IMR-90 (cell line): ENCODE measurements at regions not wholly inside any gene's neighbourhood (a gene's known extent, or its start where the extent isn't known, plus 50 kb on each side); places are given as distances from the start of the nearest gene placed in this dataset.

ENCODE experiments used
- ATAC-seq: fragments of 200-7000 bp; cut with Tn5 transposase; 2 replicates; pipeline ENCODE4 v1.9.1; 2020; ENCODE audit warnings: low read depth, mild to moderate bottlenecking, moderate library complexity
- BruUV-seq: library from RNA; stranded (reverse); fragments of 400-500 nt; replicated peaks from 2 replicates; lab custom pipeline; 2021; lab: Mats Ljungman, UMichigan
- CTCF ChIA-PET: fragments of 300-600 bp; formaldehyde crosslinking; extraction: SDS; loops from one replicate; lab custom pipeline; 2021; ENCODE audit warnings: antibody characterized with exemption; lab: Yijun Ruan, JAX
- POLR2A ChIA-PET: fragments of 300-600 bp; sonication (Branson Sonifier 250); formaldehyde crosslinking; loops from one replicate; lab custom pipeline; 2022; ENCODE audit warnings: antibody characterized with exemption; ENCODE audit not compliant: unreplicated experiment; lab: Charles Lee
- DNase-seq: peaks from one replicate; pipeline ENCODE4 v3.0.0; 2013
- H2AFZ ChIP-seq: replicated peaks from 2 replicates; pipeline ENCODE3; 2013; ENCODE audit warnings: low read length, mild to moderate bottlenecking; ENCODE audit not compliant: poor library complexity
- H2AK5ac ChIP-seq: 2 replicates; pipeline ENCODE4 v1.6.1; 2013; ENCODE audit warnings: low read depth, low read length, inconsistent platforms
- H2AK9ac ChIP-seq: replicated peaks from 2 replicates; pipeline ENCODE3; 2013; ENCODE audit warnings: mild to moderate bottlenecking, low read depth, low read length, moderate library complexity; ENCODE audit not compliant: poor library complexity
- H2BK120ac ChIP-seq: 2 replicates; pipeline ENCODE4 v1.6.1; 2013; ENCODE audit warnings: low read depth, low read length, inconsistent platforms
- H2BK15ac ChIP-seq: 3 replicates; pipeline ENCODE4 v1.6.1; 2013; ENCODE audit warnings: low read depth, low read length, inconsistent platforms
- H2BK20ac ChIP-seq: 2 replicates; pipeline ENCODE4 v1.6.1; 2013; ENCODE audit warnings: low read depth, mild to moderate bottlenecking, inconsistent platforms, low read length, moderate library complexity
- H2BK5ac ChIP-seq: 2 replicates; pipeline ENCODE4 v1.6.1; 2013; ENCODE audit warnings: mild to moderate bottlenecking, low read depth, low read length, inconsistent platforms; ENCODE audit not compliant: poor library complexity, severe bottlenecking
- H3K14ac ChIP-seq: replicated peaks from 2 replicates; pipeline ENCODE4 v1.6.1; 2013; ENCODE audit warnings: low read depth, low read length, inconsistent platforms
- H3K18ac ChIP-seq: 2 replicates; pipeline ENCODE4 v1.6.1; 2013; ENCODE audit warnings: low read depth, low read length, control low read depth
- H3K23ac ChIP-seq: 2 replicates; pipeline ENCODE4 v1.6.1; 2013; ENCODE audit warnings: low read depth, low read length, inconsistent platforms
- H3K27ac ChIP-seq: 2 replicates; pipeline ENCODE4 v1.5.1; 2013; ENCODE audit warnings: mild to moderate bottlenecking, control low read depth, low read length; ENCODE audit not compliant: insufficient read depth
- H3K27me3 ChIP-seq: 2 replicates; pipeline ENCODE4 v1.6.1; 2013; ENCODE audit warnings: low read length; ENCODE audit not compliant: control insufficient read depth, insufficient read depth
- H3K36me3 ChIP-seq: 2 replicates; pipeline ENCODE4 v1.6.1; 2013; ENCODE audit warnings: low read length, mixed read lengths; ENCODE audit not compliant: control insufficient read depth, insufficient read depth
- H3K4ac ChIP-seq: 2 replicates; pipeline ENCODE4 v1.6.1; 2013; ENCODE audit warnings: low read depth, low read length, inconsistent platforms
- H3K4me1 ChIP-seq: 2 replicates; pipeline ENCODE4 v1.6.1; 2013; ENCODE audit warnings: low read length, mixed read lengths; ENCODE audit not compliant: control insufficient read depth, insufficient read depth
- H3K4me2 ChIP-seq: 2 replicates; pipeline ENCODE4 v1.6.1; 2013; ENCODE audit warnings: low read depth, mild to moderate bottlenecking, control low read depth, low read length, moderate library complexity
- H3K4me3 ChIP-seq: 2 replicates; pipeline ENCODE4 v1.5.1; 2013; ENCODE audit warnings: low read depth, mild to moderate bottlenecking, control low read depth, low read length, moderate library complexity; ENCODE audit not compliant: insufficient read depth
- H3K56ac ChIP-seq: 2 replicates; pipeline ENCODE4 v1.6.1; 2013; ENCODE audit warnings: low read length, inconsistent platforms; ENCODE audit not compliant: insufficient read depth; ENCODE audit errors: extremely low read depth
- H3K79me1 ChIP-seq, 2 experiments: 2 replicates each; pipeline ENCODE4 v1.6.1; 2013; ENCODE audit warnings: low read length in 2 of 2, inconsistent platforms in 1 of 2, low read depth in 1 of 2
- H3K9ac ChIP-seq: 2 replicates; pipeline ENCODE4 v1.6.1; 2013; ENCODE audit warnings: low read depth, low read length, control low read depth
- H3K9me1 ChIP-seq: 2 replicates; pipeline ENCODE4 v1.6.1; 2013; ENCODE audit warnings: low read length, inconsistent platforms; ENCODE audit not compliant: insufficient read depth
- H3K9me3 ChIP-seq: 2 replicates; pipeline ENCODE4 v1.6.1; 2013; ENCODE audit warnings: low read length; ENCODE audit not compliant: control insufficient read depth, insufficient read depth
- H4K20me1 ChIP-seq: 2 replicates; pipeline ENCODE4 v1.6.1; 2013; ENCODE audit warnings: low read length, inconsistent platforms; ENCODE audit not compliant: insufficient read depth
- H4K5ac ChIP-seq: 2 replicates; pipeline ENCODE4 v1.6.1; 2013; ENCODE audit warnings: mild to moderate bottlenecking, low read depth, low read length, control low read depth
- H4K8ac ChIP-seq, 2 experiments: 2 replicates each; pipeline ENCODE4 v1.6.1; 2013; ENCODE audit warnings: low read depth in 2 of 2, low read length in 2 of 2, control low read depth in 1 of 2, inconsistent platforms in 1 of 2
- H4K91ac ChIP-seq: 2 replicates; pipeline ENCODE4 v1.6.1; 2013; ENCODE audit warnings: low read depth, low read length, inconsistent platforms; ENCODE audit not compliant: insufficient read depth
- BHLHE40 ChIP-seq: fragments of 150-350 bp; IDR thresholded peaks from 2 replicates; pipeline ENCODE4 v1.6.1; 2016; ENCODE audit warnings: mild to moderate bottlenecking, low read depth, low read length
- CEBPB ChIP-seq: IDR thresholded peaks from 2 replicates; pipeline ENCODE4 v1.6.1; 2012; ENCODE audit warnings: low read depth, low read length, improper control_type of control experiment
- CHD1 ChIP-seq: IDR thresholded peaks from 2 replicates; pipeline ENCODE4 v1.6.1; 2012; ENCODE audit warnings: low read depth, low read length, improper control_type of control experiment
- CTCF ChIP-seq: conservative IDR thresholded peaks from 2 replicates; pipeline ENCODE4 v1.5.1; 2012; ENCODE audit warnings: mild to moderate bottlenecking, low read depth, low read length, improper control_type of control experiment
- ELK1 ChIP-seq: fragments of 150-350 bp; IDR thresholded peaks from 2 replicates; pipeline ENCODE4 v1.6.1; 2016; ENCODE audit warnings: low read depth, mild to moderate bottlenecking, low read length, moderate library complexity, borderline replicate concordance
- FOS ChIP-seq: fragments of 150-350 bp; IDR thresholded peaks from 2 replicates; pipeline ENCODE4 v1.6.1; 2016; ENCODE audit warnings: low read depth, low read length
- MAFK ChIP-seq: IDR thresholded peaks from 2 replicates; pipeline ENCODE4 v1.6.1; 2012; ENCODE audit warnings: low read depth, low read length, improper control_type of control experiment
- MAZ ChIP-seq: IDR thresholded peaks from 2 replicates; pipeline ENCODE4 v1.6.1; 2012; ENCODE audit warnings: low read depth, mild to moderate bottlenecking, low read length, improper control_type of control experiment, moderate library complexity, borderline replicate concordance
- MXI1 ChIP-seq: IDR thresholded peaks from 2 replicates; pipeline ENCODE4 v1.6.1; 2012; ENCODE audit warnings: low read depth, mild to moderate bottlenecking, low read length, moderate library complexity, borderline replicate concordance
- NFE2L2 ChIP-seq: fragments of 150-350 bp; IDR thresholded peaks from 2 replicates; pipeline ENCODE4 v1.6.1; 2016; ENCODE audit warnings: low read depth, mild to moderate bottlenecking, low read length
- POLR2A ChIP-seq: IDR thresholded peaks from 2 replicates; pipeline ENCODE4 v1.6.1; 2012; ENCODE audit warnings: mild to moderate bottlenecking, low read depth, low read length
- RAD21 ChIP-seq: IDR thresholded peaks from 2 replicates; pipeline ENCODE4 v1.6.1; 2012; ENCODE audit warnings: low read length, improper control_type of control experiment
- RCOR1 ChIP-seq: IDR thresholded peaks from 2 replicates; pipeline ENCODE4 v1.6.1; 2012; ENCODE audit warnings: mild to moderate bottlenecking, low read length, improper control_type of control experiment; ENCODE audit not compliant: insufficient replicate concordance
- RFX5 ChIP-seq: IDR thresholded peaks from 2 replicates; pipeline ENCODE4 v1.8.0; 2012; ENCODE audit warnings: low read depth, mild to moderate bottlenecking, low read length, moderate library complexity
- SMC3 ChIP-seq: fragments of 150-350 bp; IDR thresholded peaks from 2 replicates; pipeline ENCODE4 v1.6.1; 2016; ENCODE audit warnings: low read depth, mild to moderate bottlenecking, antibody characterized with exemption, low read length, moderate library complexity
- USF2 ChIP-seq: fragments of 150-350 bp; IDR thresholded peaks from 2 replicates; pipeline ENCODE4 v1.6.1; 2017; ENCODE audit warnings: mild to moderate bottlenecking, antibody characterized with exemption, low read length, low read depth
- WGBS, 2 experiments: methylation state at CpG; one replicate each; pipeline versions ENCODE4 v1.1.5 to v1.1.7; 2013; ENCODE audit warnings: missing lambda C conversion rate in 2 of 2; ENCODE audit not compliant: insufficient read length in 1 of 2; ENCODE audit errors: extremely low coverage in 2 of 2; 5-methylcytosine and 5-hydroxymethylcytosine counted together
- dilution Hi-C: fragments of 300-500 bp; cut with HindIII; formaldehyde crosslinking; loops from one replicate; pipeline ENCODE4 v1.14.3; 2018; ENCODE audit warnings: low sequenced_read_pairs; ENCODE audit not compliant: unreplicated experiment
- in situ Hi-C: fragments of 300-500 bp; cut with MboI; formaldehyde crosslinking; loops from 3 replicates; pipeline ENCODE4 v1.14.3; 2019; ENCODE audit warnings: low sequenced_read_pairs, inconsistent platforms, mixed read lengths
- intact Hi-C: fragments of 100-400 bp; cut with micrococcal nuclease; formaldehyde crosslinking; loops from 2 replicates; pipeline ENCODE4 v1.10.0; 2022

- no peak overlapping the region for H4K8ac ChIP-seq
- no peak overlapping the region for H2BK20ac ChIP-seq
- H3K56ac ChIP-seq, result no peak overlapping the region
- in situ Hi-C loops, result no loop called here
- no peak overlapping the region for H3K9ac ChIP-seq
- H3K36me3 ChIP-seq, result no peaks in the 10 kb centered on the region
- H3K4ac ChIP-seq, result no peak overlapping the region
- H4K20me1 ChIP-seq, result no peaks in the 10 kb centered on the region
- no peak overlapping the region for H2AK5ac ChIP-seq
- dilution Hi-C loops, result no loop called here
- no peak overlapping the region for H4K5ac ChIP-seq
- H2AFZ ChIP-seq, result no peak overlapping the region
- BruUV-seq, result no TSS peak
- ATAC-seq (no peak), DNase-seq (no peak)
- no peak overlapping the region for H3K27ac ChIP-seq
- H3K4me3 ChIP-seq, result no peak overlapping the region
- H3K9me1 ChIP-seq, result no peaks in the 10 kb centered on the region
- H3K14ac ChIP-seq, result no peak overlapping the region
- no peak overlapping the region for H2BK15ac ChIP-seq
- no peak overlapping the region for H2BK120ac ChIP-seq
- no peak for TF ChIP-seq ELK1
- TF ChIP-seq MAZ, result no peak
- TF ChIP-seq NFE2L2, result no peak
- no peak for TF ChIP-seq RAD21
- no peak for TF ChIP-seq RFX5
- TF ChIP-seq POLR2A, result no peak
- no peak for TF ChIP-seq BHLHE40
- no peak for TF ChIP-seq SMC3
- no peak for TF ChIP-seq MXI1
- TF ChIP-seq CEBPB, result no peak
- no peak for TF ChIP-seq FOS
- no peak for TF ChIP-seq MAFK
- TF ChIP-seq CHD1, result no peak
- TF ChIP-seq CTCF, result no peak
- TF ChIP-seq RCOR1, result no peak
- no peak for TF ChIP-seq USF2
- H3K23ac ChIP-seq, result no peak overlapping the region
- H3K18ac ChIP-seq, result no peak overlapping the region
- peaks cover 8% of the 10 kb centered on the region for H3K9me3 ChIP-seq
- H4K91ac ChIP-seq, result no peak overlapping the region
- H3K79me1 ChIP-seq, result no peaks in the 10 kb centered on the region
- H3K4me1 ChIP-seq, result no peaks in the 10 kb centered on the region
- ChIA-PET CTCF (interaction anchor here (0.6 kb wide), 1 partner anchor 425 kb away, joined by 3 read pairs; no protein-coding TSS in a partner anchor), POLR2A (no interaction called here)
- H2BK5ac ChIP-seq, result no peak overlapping the region
- H2AK9ac ChIP-seq, result no peak overlapping the region
- WGBS, 2 experiments, result 80% methylated on average over 1 of the region's 8 CpGs; no CpG with 5 or more reads in 1 of the 2 experiments
- H3K27me3 ChIP-seq, result no peaks in the 10 kb centered on the region
- no peak overlapping the region for H3K4me2 ChIP-seq
- intact Hi-C loops, result no loop called here
Observed at GRCh38 chr20:39452583-39453340, 490.6 kb downstream of the DHX35 start.
